ENCODE measurements at regions not wholly inside any gene's neighbourhood (a gene's known extent, or its start where the extent isn't known, plus 50 kb on each side); places are given as distances from the start of the nearest gene placed in this dataset.

GRCh38 chr6:112437058-112437457 is 89.9 kb downstream of the RFPL4B start:
- TF ChIP-seq, protein P1, sequence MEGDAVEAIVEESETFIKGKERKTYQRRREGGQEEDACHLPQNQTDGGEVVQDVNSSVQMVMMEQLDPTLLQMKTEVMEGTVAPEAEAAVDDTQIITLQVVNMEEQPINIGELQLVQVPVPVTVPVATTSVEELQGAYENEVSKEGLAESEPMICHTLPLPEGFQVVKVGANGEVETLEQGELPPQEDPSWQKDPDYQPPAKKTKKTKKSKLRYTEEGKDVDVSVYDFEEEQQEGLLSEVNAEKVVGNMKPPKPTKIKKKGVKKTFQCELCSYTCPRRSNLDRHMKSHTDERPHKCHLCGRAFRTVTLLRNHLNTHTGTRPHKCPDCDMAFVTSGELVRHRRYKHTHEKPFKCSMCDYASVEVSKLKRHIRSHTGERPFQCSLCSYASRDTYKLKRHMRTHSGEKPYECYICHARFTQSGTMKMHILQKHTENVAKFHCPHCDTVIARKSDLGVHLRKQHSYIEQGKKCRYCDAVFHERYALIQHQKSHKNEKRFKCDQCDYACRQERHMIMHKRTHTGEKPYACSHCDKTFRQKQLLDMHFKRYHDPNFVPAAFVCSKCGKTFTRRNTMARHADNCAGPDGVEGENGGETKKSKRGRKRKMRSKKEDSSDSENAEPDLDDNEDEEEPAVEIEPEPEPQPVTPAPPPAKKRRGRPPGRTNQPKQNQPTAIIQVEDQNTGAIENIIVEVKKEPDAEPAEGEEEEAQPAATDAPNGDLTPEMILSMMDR (conservative IDR thresholded peaks at IDR 0.05): no peak
- no peak for TF ChIP-seq ZFX (IDR thresholded peaks at IDR 0.05)

All from C4-2B (cell line).